ENCODE measurements at regions not wholly inside any gene's neighbourhood (a gene's known extent, or its start where the extent isn't known, plus 50 kb on each side); places are given as distances from the start of the nearest gene placed in this dataset.

- Histone ChIP-seq H2AFZ (ENCODE audit: low read depth, low read length) (peak overlapping the region; percentile 10), H3K9me3 (ENCODE audit: low read length) (no peaks in the 10 kb centered on the region), H3K4me1 (ENCODE audit: insufficient read depth, low read length) (peaks cover 27% of the 10 kb centered on the region), H3K4me3 (ENCODE audit: low read length) (no peak overlapping the region), H3K27me3 (ENCODE audit: insufficient read depth, low read length) (no peaks in the 10 kb centered on the region), H3K36me3 (ENCODE audit: insufficient read depth, low read length) (no peaks in the 10 kb centered on the region)
Measured at GRCh38 chr7:51517187-51517586, 200.6 kb upstream of the COBL start.

DNA sequence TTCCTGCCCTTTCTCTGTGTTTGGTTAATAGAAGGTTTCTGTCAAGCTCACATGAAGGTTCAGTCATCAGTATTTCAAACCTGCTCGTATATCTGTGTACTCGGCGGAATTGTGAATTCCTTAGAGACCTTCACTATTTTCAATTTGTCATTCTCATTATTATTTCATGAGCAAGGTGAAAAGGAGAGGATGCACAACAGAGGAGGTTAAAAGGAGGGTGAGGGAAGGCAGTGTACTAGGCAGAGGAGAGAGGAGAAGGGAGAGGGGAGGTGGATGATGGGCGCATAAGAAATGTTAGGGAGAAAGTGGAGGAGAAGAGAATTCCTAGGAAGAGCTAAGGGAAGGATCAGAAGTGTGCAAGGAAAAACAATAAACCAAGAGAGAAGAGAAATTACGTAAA is 185.0 kb upstream of the COBL start:
- no peaks in the 10 kb centered on the region for H3K9me3 ChIP-seq (ENCODE audit: low read length)
- H2AFZ ChIP-seq (ENCODE audit: low read depth, low read length) = peak overlapping the region; percentile 28
- H3K4me3 ChIP-seq (ENCODE audit: low read length) = no peak overlapping the region
- no peaks in the 10 kb centered on the region for H3K27me3 ChIP-seq (ENCODE audit: insufficient read depth, low read length)
- H3K36me3 ChIP-seq (ENCODE audit: insufficient read depth, low read length) = no peaks in the 10 kb centered on the region
- peaks cover 7% of the 10 kb centered on the region for H3K4me1 ChIP-seq (ENCODE audit: insufficient read depth, low read length)

GRCh38 chr7:51482976-51483375 is 166.4 kb upstream of the COBL start:
- Histone ChIP-seq H3K36me3 (ENCODE audit: insufficient read depth, low read length) (no peaks in the 10 kb centered on the region), H3K4me3 (ENCODE audit: low read length) (no peak overlapping the region), H3K4me1 (ENCODE audit: insufficient read depth, low read length) (no peaks in the 10 kb centered on the region), H3K9me3 (ENCODE audit: low read length) (no peaks in the 10 kb centered on the region), H2AFZ (ENCODE audit: low read depth, low read length) (no peak overlapping the region), H3K27me3 (ENCODE audit: insufficient read depth, low read length) (no peaks in the 10 kb centered on the region)

- Histone ChIP-seq H3K9me3 (ENCODE audit: low read length) (no peaks in the 10 kb centered on the region), H2AFZ (ENCODE audit: low read depth, low read length) (no peak overlapping the region), H3K4me1 (ENCODE audit: insufficient read depth, low read length) (no peaks in the 10 kb centered on the region), H3K27me3 (ENCODE audit: insufficient read depth, low read length) (no peaks in the 10 kb centered on the region), H3K4me3 (ENCODE audit: low read length) (no peak overlapping the region), H3K36me3 (ENCODE audit: insufficient read depth, low read length) (no peaks in the 10 kb centered on the region)
Measured at GRCh38 chr7:51481421-51481820, 164.8 kb upstream of the COBL start.

- Histone ChIP-seq H3K4me1 (ENCODE audit: insufficient read depth, low read length) (no peaks in the 10 kb centered on the region), H3K4me3 (ENCODE audit: low read length) (no peak overlapping the region), H3K36me3 (ENCODE audit: insufficient read depth, low read length) (no peaks in the 10 kb centered on the region), H3K27me3 (ENCODE audit: insufficient read depth, low read length) (no peaks in the 10 kb centered on the region), H2AFZ (ENCODE audit: low read depth, low read length) (no peak overlapping the region), H3K9me3 (ENCODE audit: low read length) (no peaks in the 10 kb centered on the region)
Measured at GRCh38 chr7:51477819-51478218, 161.2 kb upstream of the COBL start.

- Histone ChIP-seq H3K36me3 (ENCODE audit: insufficient read depth, low read length) (no peaks in the 10 kb centered on the region), H3K9me3 (ENCODE audit: low read length) (no peaks in the 10 kb centered on the region), H2AFZ (ENCODE audit: low read depth, low read length) (no peak overlapping the region), H3K4me3 (ENCODE audit: low read length) (no peak overlapping the region), H3K4me1 (ENCODE audit: insufficient read depth, low read length) (no peaks in the 10 kb centered on the region), H3K27me3 (ENCODE audit: insufficient read depth, low read length) (no peaks in the 10 kb centered on the region)
Measured at GRCh38 chr7:51477323-51477722, 160.7 kb upstream of the COBL start.

DNA sequence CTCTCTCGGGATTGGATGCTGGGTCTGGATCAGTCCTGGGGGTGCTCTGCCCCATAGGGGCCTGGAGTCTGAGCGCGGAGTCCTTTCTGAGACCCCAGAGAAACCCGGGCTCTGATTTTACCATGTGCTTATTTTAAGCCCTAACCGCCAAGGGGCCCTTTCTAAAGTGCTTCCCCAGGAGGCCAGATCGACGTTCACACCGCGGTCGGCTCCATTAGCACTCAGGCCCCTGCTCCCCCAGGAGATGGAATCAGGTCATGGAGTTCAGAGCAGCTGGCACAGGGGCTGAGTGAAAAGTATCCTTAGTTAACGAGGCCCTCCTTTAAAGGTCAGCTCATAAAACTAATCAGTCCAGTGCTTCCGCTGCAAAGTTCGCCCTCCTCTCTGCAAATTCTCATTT is 159.4 kb upstream of the COBL start:
- no peaks in the 10 kb centered on the region for H3K9me3 ChIP-seq (ENCODE audit: low read length)
- no peaks in the 10 kb centered on the region for H3K36me3 ChIP-seq (ENCODE audit: insufficient read depth, low read length)
- peaks cover 9% of the 10 kb centered on the region for H3K4me1 ChIP-seq (ENCODE audit: insufficient read depth, low read length)
- H3K4me3 ChIP-seq (ENCODE audit: low read length) = no peak overlapping the region
- no peak overlapping the region for H2AFZ ChIP-seq (ENCODE audit: low read depth, low read length)
- no peaks in the 10 kb centered on the region for H3K27me3 ChIP-seq (ENCODE audit: insufficient read depth, low read length)

DNA sequence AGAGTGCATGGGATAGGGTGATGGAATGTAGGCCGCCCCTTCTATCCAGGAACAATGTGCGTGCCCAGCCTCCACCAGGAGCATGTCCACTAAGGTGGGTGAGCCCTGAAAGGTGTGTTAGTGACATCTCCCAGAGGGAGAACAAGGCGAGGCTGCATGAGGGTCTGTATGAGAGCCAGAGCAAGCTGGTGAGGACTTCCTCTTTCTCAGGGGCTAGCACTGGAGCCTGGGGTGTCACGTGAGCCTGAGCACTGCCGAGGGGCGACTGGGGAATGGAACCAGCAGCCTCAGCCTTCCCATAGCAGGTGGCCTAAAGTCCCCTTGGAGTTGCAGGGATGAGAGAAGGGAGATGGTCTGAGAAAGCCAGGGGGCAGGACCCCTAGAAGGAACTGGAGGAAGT is 156.3 kb upstream of the COBL start:
- H2AFZ ChIP-seq (ENCODE audit: low read depth, low read length) = no peak overlapping the region
- H3K9me3 ChIP-seq (ENCODE audit: low read length) = no peaks in the 10 kb centered on the region
- H3K4me3 ChIP-seq (ENCODE audit: low read length) = no peak overlapping the region
- H3K36me3 ChIP-seq (ENCODE audit: insufficient read depth, low read length) = no peaks in the 10 kb centered on the region
- no peaks in the 10 kb centered on the region for H3K27me3 ChIP-seq (ENCODE audit: insufficient read depth, low read length)
- H3K4me1 ChIP-seq (ENCODE audit: insufficient read depth, low read length) = peaks cover 19% of the 10 kb centered on the region

GRCh38 chr7:51471981-51472296 is 155.3 kb upstream of the COBL start:
- H2AFZ ChIP-seq (ENCODE audit: low read depth, low read length) = peak overlapping the region; percentile 37
- no peaks in the 10 kb centered on the region for H3K36me3 ChIP-seq (ENCODE audit: insufficient read depth, low read length)
- H3K4me1 ChIP-seq (ENCODE audit: insufficient read depth, low read length) = peaks cover 19% of the 10 kb centered on the region
- peak overlapping the region; percentile 48 for H3K4me3 ChIP-seq (ENCODE audit: low read length)
- no peaks in the 10 kb centered on the region for H3K9me3 ChIP-seq (ENCODE audit: low read length)
- H3K27me3 ChIP-seq (ENCODE audit: insufficient read depth, low read length) = no peaks in the 10 kb centered on the region

- H3K9me3 ChIP-seq (ENCODE audit: low read length) = no peaks in the 10 kb centered on the region
- no peaks in the 10 kb centered on the region for H3K36me3 ChIP-seq (ENCODE audit: insufficient read depth, low read length)
- H3K4me3 ChIP-seq (ENCODE audit: low read length) = peak overlapping the region; percentile 48
- peak overlapping the region; percentile 37 for H2AFZ ChIP-seq (ENCODE audit: low read depth, low read length)
- no peaks in the 10 kb centered on the region for H3K27me3 ChIP-seq (ENCODE audit: insufficient read depth, low read length)
- peaks cover 19% of the 10 kb centered on the region for H3K4me1 ChIP-seq (ENCODE audit: insufficient read depth, low read length)
Measured at GRCh38 chr7:51471210-51471980, 154.8 kb upstream of the COBL start.

- Histone ChIP-seq H2AFZ (ENCODE audit: low read depth, low read length) (no peak overlapping the region), H3K27me3 (ENCODE audit: insufficient read depth, low read length) (no peaks in the 10 kb centered on the region), H3K4me3 (ENCODE audit: low read length) (no peak overlapping the region), H3K4me1 (ENCODE audit: insufficient read depth, low read length) (peaks cover 19% of the 10 kb centered on the region), H3K36me3 (ENCODE audit: insufficient read depth, low read length) (no peaks in the 10 kb centered on the region), H3K9me3 (ENCODE audit: low read length) (no peaks in the 10 kb centered on the region)
Measured at GRCh38 chr7:51467384-51468017, 150.9 kb upstream of the COBL start.

- no peaks in the 10 kb centered on the region for H3K36me3 ChIP-seq (ENCODE audit: insufficient read depth, low read length)
- H3K9me3 ChIP-seq (ENCODE audit: low read length) = no peaks in the 10 kb centered on the region
- H3K4me1 ChIP-seq (ENCODE audit: insufficient read depth, low read length) = peaks cover 5% of the 10 kb centered on the region
- no peak overlapping the region for H2AFZ ChIP-seq (ENCODE audit: low read depth, low read length)
- no peaks in the 10 kb centered on the region for H3K27me3 ChIP-seq (ENCODE audit: insufficient read depth, low read length)
- H3K4me3 ChIP-seq (ENCODE audit: low read length) = no peak overlapping the region
Measured at GRCh38 chr7:51459809-51460208, 143.2 kb upstream of the COBL start.

GRCh38 chr7:51458693-51459092 is 142.1 kb upstream of the COBL start:
- Histone ChIP-seq H3K36me3 (ENCODE audit: insufficient read depth, low read length) (no peaks in the 10 kb centered on the region), H3K4me1 (ENCODE audit: insufficient read depth, low read length) (peaks cover 5% of the 10 kb centered on the region), H3K9me3 (ENCODE audit: low read length) (no peaks in the 10 kb centered on the region), H3K27me3 (ENCODE audit: insufficient read depth, low read length) (no peaks in the 10 kb centered on the region), H2AFZ (ENCODE audit: low read depth, low read length) (no peak overlapping the region), H3K4me3 (ENCODE audit: low read length) (no peak overlapping the region)

DNA sequence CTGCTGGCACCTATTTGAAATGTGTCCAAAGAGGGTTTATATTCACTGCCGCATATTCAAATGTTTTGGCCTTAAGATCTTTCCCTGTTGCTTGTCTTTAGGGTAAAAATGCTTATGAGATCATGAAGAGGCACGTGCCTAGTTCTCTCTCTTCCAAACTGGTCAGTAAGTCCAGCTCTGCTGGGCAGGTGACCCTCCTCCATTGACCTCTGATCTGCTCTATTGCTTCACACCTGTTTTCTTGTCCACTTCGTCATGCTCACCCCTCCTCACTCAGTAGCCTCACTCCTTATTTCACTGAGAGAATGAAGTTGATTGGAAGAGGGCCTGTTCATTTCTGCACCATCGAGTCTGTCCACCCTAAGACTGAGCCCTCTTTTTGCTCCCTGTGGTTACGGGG is 140.5 kb upstream of the COBL start:
- Histone ChIP-seq H3K27me3 (ENCODE audit: insufficient read depth, low read length) (no peaks in the 10 kb centered on the region), H3K9me3 (ENCODE audit: low read length) (no peaks in the 10 kb centered on the region), H3K4me3 (ENCODE audit: low read length) (no peak overlapping the region), H2AFZ (ENCODE audit: low read depth, low read length) (no peak overlapping the region), H3K4me1 (ENCODE audit: insufficient read depth, low read length) (peaks cover 5% of the 10 kb centered on the region), H3K36me3 (ENCODE audit: insufficient read depth, low read length) (no peaks in the 10 kb centered on the region)
